Thyroid gland (tissue), 4 donors: ENCODE measurements at regions not wholly inside any gene's neighbourhood (a gene's known extent, or its start where the extent isn't known, plus 50 kb on each side); places are given as distances from the start of the nearest gene placed in this dataset.

Source experiments
- CTCF ChIP-seq, 6 experiments: fragments of 200-600 bp in 3 of 6; fragments of 450-650 bp in 3 of 6; sonication (generic) in 3 of 6; IDR thresholded peaks; one replicate each; pipeline ENCODE4 v1.5.1; 2016 to 2019; ENCODE audit warnings: antibody characterized with exemption in 6 of 6, mild to moderate bottlenecking in 2 of 6, inconsistent platforms in 1 of 6, moderate library complexity in 1 of 6
- POLR2A ChIP-seq, 2 donors: fragments of 450-650 bp; IDR thresholded peaks; one replicate each; pipeline ENCODE4 v1.6.1; 2017; ENCODE audit warnings: antibody characterized with exemption in 2 of 2, mild to moderate bottlenecking in 2 of 2, moderate library complexity in 1 of 2

GRCh38 chr3:87361956-87362355, 85.6 kb upstream of the POU1F1 start:
- TF ChIP-seq CTCF (IDR thresholded peaks at IDR 0.05) (no peak), POLR2A (IDR thresholded peaks at IDR 0.05) (no peak)
